IPS-20b (cell line): ENCODE measurements at regions not wholly inside any gene's neighbourhood (a gene's known extent, or its start where the extent isn't known, plus 50 kb on each side); places are given as distances from the start of the nearest gene placed in this dataset.

ENCODE experiments used
- H3K27ac ChIP-seq: one replicate; pipeline ENCODE4 v1.5.1; 2013; ENCODE audit warnings: low read length
- H3K27me3 ChIP-seq: 2 replicates; pipeline ENCODE4 v1.6.1; 2013; ENCODE audit warnings: mild to moderate bottlenecking, low read length, inconsistent platforms; ENCODE audit not compliant: insufficient read depth
- H3K36me3 ChIP-seq: 2 replicates; pipeline ENCODE4 v1.6.1; 2013; ENCODE audit warnings: low read depth, mild to moderate bottlenecking, inconsistent platforms, low read length, moderate library complexity; ENCODE audit not compliant: insufficient read depth
- H3K4me1 ChIP-seq: 2 replicates; pipeline ENCODE4 v1.6.1; 2013; ENCODE audit warnings: mild to moderate bottlenecking, control low read depth, inconsistent platforms, low read length, moderate library complexity; ENCODE audit not compliant: insufficient read depth
- H3K4me3 ChIP-seq: 2 replicates; pipeline ENCODE4 v1.5.1; 2013; ENCODE audit warnings: mild to moderate bottlenecking, low read length, inconsistent platforms
- H3K9ac ChIP-seq: 2 replicates; pipeline ENCODE4 v1.6.1; 2013; ENCODE audit warnings: low read depth, mild to moderate bottlenecking, inconsistent platforms, low read length, moderate library complexity
- H3K9me3 ChIP-seq: 2 replicates; pipeline ENCODE4 v1.6.1; 2013; ENCODE audit warnings: mild to moderate bottlenecking, low read depth, low read length, inconsistent platforms; ENCODE audit not compliant: insufficient read depth

- H3K36me3 ChIP-seq: no peaks in the 10 kb centered on the region
- H3K9ac ChIP-seq: no peak overlapping the region
- H3K4me1 ChIP-seq: no peaks in the 10 kb centered on the region
- H3K27ac ChIP-seq: no peak overlapping the region
- no peaks in the 10 kb centered on the region for H3K27me3 ChIP-seq
- H3K4me3 ChIP-seq: no peak overlapping the region
- peaks cover 15% of the 10 kb centered on the region; the same call in 1 of the 2 replicates for H3K9me3 ChIP-seq
Measured at GRCh38 chr14:101325319-101325718, 236.0 kb upstream of the DIO3 start.

GRCh38 chr14:101328412-101329028 is 232.8 kb upstream of the DIO3 start:
- H3K36me3 ChIP-seq: no peaks in the 10 kb centered on the region
- H3K4me3 ChIP-seq: no peak overlapping the region
- no peak overlapping the region for H3K27ac ChIP-seq
- peaks cover 10% of the 10 kb centered on the region; the same call in 1 of the 2 replicates for H3K9me3 ChIP-seq
- H3K9ac ChIP-seq: no peak overlapping the region
- H3K27me3 ChIP-seq: no peaks in the 10 kb centered on the region
- H3K4me1 ChIP-seq: no peaks in the 10 kb centered on the region

- H3K27me3 ChIP-seq: no peaks in the 10 kb centered on the region
- H3K9ac ChIP-seq: no peak overlapping the region
- H3K36me3 ChIP-seq: no peaks in the 10 kb centered on the region
- no peaks in the 10 kb centered on the region for H3K4me1 ChIP-seq
- no peak overlapping the region for H3K27ac ChIP-seq
- no peaks in the 10 kb centered on the region for H3K9me3 ChIP-seq
- H3K4me3 ChIP-seq: no peak overlapping the region
Measured at GRCh38 chr14:101330416-101331140, 230.7 kb upstream of the DIO3 start.

- Histone ChIP-seq H3K4me1 (no peaks in the 10 kb centered on the region), H3K36me3 (no peaks in the 10 kb centered on the region), H3K27me3 (no peaks in the 10 kb centered on the region), H3K9me3 (no peaks in the 10 kb centered on the region), H3K9ac (no peak overlapping the region), H3K4me3 (no peak overlapping the region), H3K27ac (no peak overlapping the region)
Measured at GRCh38 chr14:101331141-101331525, 230.2 kb upstream of the DIO3 start.

GRCh38 chr14:101331661-101332169 is 229.6 kb upstream of the DIO3 start:
- Histone ChIP-seq H3K4me3 (no peak overlapping the region), H3K4me1 (no peaks in the 10 kb centered on the region), H3K27me3 (no peaks in the 10 kb centered on the region), H3K9ac (no peak overlapping the region), H3K36me3 (no peaks in the 10 kb centered on the region), H3K27ac (no peak overlapping the region), H3K9me3 (no peaks in the 10 kb centered on the region)

- no peak overlapping the region for H3K4me3 ChIP-seq
- no peaks in the 10 kb centered on the region for H3K9me3 ChIP-seq
- H3K4me1 ChIP-seq: no peaks in the 10 kb centered on the region
- H3K9ac ChIP-seq: no peak overlapping the region
- H3K27me3 ChIP-seq: no peaks in the 10 kb centered on the region
- no peaks in the 10 kb centered on the region for H3K36me3 ChIP-seq
- H3K27ac ChIP-seq: no peak overlapping the region
Measured at GRCh38 chr14:101332281-101332680, 229.0 kb upstream of the DIO3 start.

GRCh38 chr14:101333335-101334280 is 227.7 kb upstream of the DIO3 start:
- no peak overlapping the region for H3K4me3 ChIP-seq
- no peaks in the 10 kb centered on the region for H3K36me3 ChIP-seq
- H3K9ac ChIP-seq: no peak overlapping the region
- no peak overlapping the region for H3K27ac ChIP-seq
- H3K4me1 ChIP-seq: no peaks in the 10 kb centered on the region
- no peaks in the 10 kb centered on the region for H3K9me3 ChIP-seq
- no peaks in the 10 kb centered on the region for H3K27me3 ChIP-seq

GRCh38 chr14:101334656-101335055 is 226.6 kb upstream of the DIO3 start:
- H3K36me3 ChIP-seq: no peaks in the 10 kb centered on the region
- H3K27me3 ChIP-seq: no peaks in the 10 kb centered on the region
- no peak overlapping the region for H3K4me3 ChIP-seq
- no peak overlapping the region for H3K9ac ChIP-seq
- H3K27ac ChIP-seq: no peak overlapping the region
- no peaks in the 10 kb centered on the region for H3K9me3 ChIP-seq
- H3K4me1 ChIP-seq: no peaks in the 10 kb centered on the region

GRCh38 chr14:101335061-101335661 is 226.1 kb upstream of the DIO3 start:
- no peak overlapping the region for H3K9ac ChIP-seq
- no peaks in the 10 kb centered on the region for H3K4me1 ChIP-seq

GRCh38 chr14:101336183-101336582 is 225.1 kb upstream of the DIO3 start:
- Histone ChIP-seq H3K4me1 (no peaks in the 10 kb centered on the region), H3K9me3 (no peaks in the 10 kb centered on the region), H3K36me3 (no peaks in the 10 kb centered on the region), H3K27ac (no peak overlapping the region), H3K27me3 (no peaks in the 10 kb centered on the region), H3K9ac (no peak overlapping the region), H3K4me3 (no peak overlapping the region)

More at GRCh38 chr14:101335061-101335661, 226.1 kb upstream of the DIO3 start:
- H3K27ac ChIP-seq: no peak overlapping the region
- no peak overlapping the region for H3K4me3 ChIP-seq
- no peaks in the 10 kb centered on the region for H3K27me3 ChIP-seq
- no peaks in the 10 kb centered on the region for H3K9me3 ChIP-seq
- H3K36me3 ChIP-seq: no peaks in the 10 kb centered on the region

- Histone ChIP-seq H3K9ac (no peak overlapping the region), H3K4me1 (no peaks in the 10 kb centered on the region), H3K27ac (no peak overlapping the region), H3K9me3 (no peaks in the 10 kb centered on the region), H3K36me3 (no peaks in the 10 kb centered on the region), H3K27me3 (no peaks in the 10 kb centered on the region), H3K4me3 (no peak overlapping the region)
Measured at GRCh38 chr14:101337053-101337452, 224.2 kb upstream of the DIO3 start.
